ENCODE measurements at regions not wholly inside any gene's neighbourhood (a gene's known extent, or its start where the extent isn't known, plus 50 kb on each side); places are given as distances from the start of the nearest gene placed in this dataset.
"Not testable (repeated sequence)": the region's sequence is repeated elsewhere in the genome, so short reads cannot be mapped to it uniquely, and the experiment has no call there.

DNA sequence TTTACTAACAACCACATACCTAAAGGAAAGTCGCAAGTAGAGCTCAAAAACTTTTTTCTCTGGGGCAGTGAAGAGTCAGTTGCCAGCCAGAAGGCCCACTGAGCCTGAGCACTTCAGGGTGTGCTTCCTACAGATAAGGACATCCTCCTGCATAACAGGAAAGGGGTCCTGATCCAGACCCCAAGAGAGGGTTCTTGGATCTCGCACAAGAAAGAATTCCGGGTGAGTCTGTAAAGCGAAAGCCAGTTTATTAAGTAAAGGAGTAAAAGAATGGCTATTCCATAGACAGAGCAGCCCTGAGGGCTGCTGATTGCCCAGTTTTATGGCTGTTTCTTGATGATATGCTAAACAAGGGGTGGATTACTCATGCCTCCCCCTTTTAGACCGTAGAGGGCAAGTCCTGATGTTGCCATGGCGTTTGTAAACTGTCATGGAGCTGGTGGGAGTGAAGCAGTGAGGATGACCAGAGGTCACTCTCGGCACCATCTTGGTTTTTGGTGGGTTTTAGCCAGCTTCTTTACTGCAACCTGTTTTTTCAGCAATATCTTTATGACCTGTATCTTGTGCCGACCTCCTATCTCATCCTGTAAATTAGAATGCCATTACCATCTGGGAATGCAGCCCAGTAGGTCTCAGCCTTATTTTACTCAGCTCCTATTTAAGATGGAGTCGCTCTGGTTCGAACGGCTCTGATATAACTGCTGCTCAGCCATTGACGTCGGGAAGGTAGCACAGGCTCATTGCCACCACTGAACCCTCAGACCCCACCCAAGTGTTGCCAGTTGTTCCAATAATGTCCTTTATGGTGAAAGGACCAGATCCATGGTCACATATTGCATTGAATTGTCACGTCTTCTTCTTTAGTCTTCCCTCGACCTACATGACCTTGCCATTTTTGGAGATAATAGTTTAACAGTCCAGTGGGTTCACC lies 96.6 kb upstream of the ERRFI1 start:
- POLR2A ChIA-PET = interaction anchor here (0.5 kb wide), 1 partner anchor 138 kb away, joined by 3 read pairs; no protein-coding TSS in a partner anchor

DNA sequence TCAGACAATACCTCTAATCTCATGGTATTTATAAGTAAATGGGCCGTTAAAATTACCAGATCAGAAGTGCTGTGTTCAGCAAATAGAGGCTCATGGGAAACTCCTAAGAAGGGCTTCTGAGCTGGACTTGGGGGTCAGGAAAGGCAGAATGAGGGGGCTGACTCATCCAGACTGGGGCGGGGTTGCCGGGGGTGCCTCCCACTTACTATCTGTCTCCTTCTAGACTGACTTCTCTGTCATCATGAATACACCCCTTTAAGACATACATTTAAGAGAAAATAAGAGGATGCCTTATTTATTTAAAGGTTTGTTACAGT lies 96.0 kb upstream of the ERRFI1 start:
- ChIA-PET POLR2A (no interaction called here), CTCF (interaction anchor here (1.0 kb wide), 1 partner anchor 52 kb away, joined by 3 read pairs; no protein-coding TSS in a partner anchor)

More for the DNA sequence above, 96.6 kb upstream of the ERRFI1 start:
- CTCF ChIA-PET = interaction anchor here (0.6 to 1.0 kb wide), 2 partner anchors 52 to 348 kb away, joined by 3 read pairs; no protein-coding TSS in a partner anchor

DNA sequence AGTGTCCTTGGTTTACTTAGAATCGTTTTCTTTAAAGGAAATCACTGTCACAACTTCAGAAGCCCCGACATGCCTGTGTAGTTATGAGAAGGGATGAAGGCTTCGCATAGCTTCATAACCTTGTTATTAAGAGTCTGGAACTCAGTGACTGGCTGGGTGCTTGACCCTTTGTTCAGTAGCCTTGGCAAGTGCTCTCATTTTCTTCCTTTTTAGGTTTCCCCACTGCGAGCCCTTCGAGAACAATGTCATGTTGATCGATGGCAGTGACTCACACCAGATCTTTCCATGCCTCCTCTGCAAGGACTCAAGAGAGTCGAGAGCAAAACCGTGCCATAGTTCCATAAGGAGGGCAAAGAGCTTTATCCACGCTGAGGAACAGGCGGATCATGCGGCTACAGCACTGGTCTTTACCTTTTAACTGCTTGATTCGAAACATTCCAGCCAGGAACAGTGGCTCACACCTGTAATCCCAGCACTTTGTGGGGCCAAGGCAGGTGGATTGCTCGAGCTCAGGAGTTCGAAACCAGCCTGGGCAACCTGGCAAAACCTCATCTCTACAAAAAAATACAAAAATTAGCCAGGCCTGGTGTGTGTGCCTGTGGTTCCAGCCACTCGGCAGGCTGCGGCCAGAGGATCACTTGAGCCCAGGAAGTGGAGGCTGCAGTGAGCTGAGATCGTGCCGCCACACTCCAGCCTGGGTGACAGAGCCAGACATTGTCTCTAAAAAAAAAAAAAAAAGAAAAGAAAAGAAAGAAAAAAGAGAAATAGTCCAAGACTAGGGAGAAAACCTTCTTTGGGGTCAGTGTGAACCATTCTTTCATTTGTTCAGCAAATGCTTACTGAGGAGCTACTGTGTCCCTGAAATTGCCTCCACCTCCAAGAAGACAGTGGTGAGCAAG lies 95.4 kb upstream of the ERRFI1 start:
- ChIA-PET CTCF (interaction anchor here (1.0 to 1.2 kb wide), 2 partner anchors 51 to 193 kb away, joined by 3 read pairs; no protein-coding TSS in a partner anchor), POLR2A (no interaction called here)

DNA sequence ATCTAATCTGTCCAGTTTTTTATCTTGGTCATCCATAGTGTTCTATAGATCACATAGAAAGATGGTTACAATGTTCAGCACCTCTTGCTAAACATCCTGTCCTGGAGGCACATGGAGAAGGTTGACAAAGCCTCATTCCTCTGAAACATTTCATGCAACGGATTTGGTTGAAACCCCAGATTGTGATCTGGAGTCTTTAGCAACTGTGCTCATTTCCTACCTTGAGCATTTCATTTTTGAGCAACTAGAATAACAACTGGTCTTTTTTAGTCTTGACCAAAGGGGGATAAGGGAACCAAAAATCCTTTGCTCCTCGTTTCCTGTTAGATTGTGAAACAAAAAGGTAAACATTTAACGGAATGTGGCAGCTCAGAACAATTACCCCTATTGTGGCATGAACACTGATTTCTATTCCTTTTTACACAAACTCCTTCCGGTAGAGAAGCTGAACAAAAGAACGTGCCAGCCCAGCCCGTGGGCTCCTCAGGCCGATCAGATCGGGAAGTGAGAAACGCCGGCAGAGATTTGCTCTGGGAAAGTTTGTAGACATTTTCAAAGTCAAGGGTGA lies 94.7 kb upstream of the ERRFI1 start:
- ChIA-PET CTCF (interaction anchor here (0.5 to 1.2 kb wide), 2 partner anchors 52 to 194 kb away, joined by 3 read pairs; no protein-coding TSS in a partner anchor), POLR2A (no interaction called here)

DNA sequence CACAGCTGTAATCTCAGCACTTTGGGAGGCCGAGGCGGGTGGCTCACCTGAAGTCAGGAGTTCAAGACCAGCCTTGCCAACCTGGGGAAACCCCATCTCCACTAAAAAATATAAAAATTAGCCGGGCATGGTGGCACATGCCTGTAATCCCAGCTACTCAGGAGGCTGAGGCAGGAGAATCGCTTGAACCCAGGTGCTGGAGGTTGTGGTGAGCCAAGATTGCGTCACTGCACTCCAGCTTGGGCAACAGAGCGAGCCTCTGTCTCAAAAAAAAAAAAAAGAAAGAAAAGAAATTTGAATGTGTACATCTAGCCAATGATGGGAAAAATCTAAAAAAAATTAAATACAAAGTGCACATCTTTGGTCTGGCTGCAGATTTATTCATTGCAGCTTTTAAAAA lies 92.6 kb upstream of the ERRFI1 start:
- CTCF ChIA-PET = not testable (repeated sequence)

DNA sequence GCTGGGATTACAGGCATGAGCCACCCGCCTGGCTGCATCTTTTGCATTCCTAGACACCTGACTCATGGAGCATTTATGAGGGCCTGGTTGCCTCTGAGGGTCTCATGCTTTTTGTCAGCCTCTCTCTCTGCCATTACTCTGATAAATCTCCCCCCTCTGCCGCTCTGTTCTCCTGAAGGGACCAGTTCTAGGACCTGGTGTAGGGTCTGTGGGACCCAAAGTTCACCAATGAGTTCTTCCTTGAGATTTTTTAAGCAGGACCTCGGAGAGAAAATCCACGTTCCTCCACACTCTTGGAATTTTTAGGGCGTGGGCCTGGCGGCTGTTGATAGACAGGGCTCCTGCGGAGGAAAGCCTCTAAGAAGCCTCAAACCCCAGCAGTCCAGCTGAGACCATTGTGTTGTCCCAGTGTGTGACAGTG lies 91.9 kb upstream of the ERRFI1 start:
- POLR2A ChIA-PET = no interaction called here
- CTCF ChIA-PET = interaction anchor here (0.9 kb wide), 1 partner anchor 16 kb away, joined by 4 read pairs; no protein-coding TSS in a partner anchor

More for the DNA sequence above, 92.6 kb upstream of the ERRFI1 start:
- POLR2A ChIA-PET = interaction anchor here (0.6 kb wide), 1 partner anchor 1497 kb away, joined by 3 read pairs; no protein-coding TSS in a partner anchor

DNA sequence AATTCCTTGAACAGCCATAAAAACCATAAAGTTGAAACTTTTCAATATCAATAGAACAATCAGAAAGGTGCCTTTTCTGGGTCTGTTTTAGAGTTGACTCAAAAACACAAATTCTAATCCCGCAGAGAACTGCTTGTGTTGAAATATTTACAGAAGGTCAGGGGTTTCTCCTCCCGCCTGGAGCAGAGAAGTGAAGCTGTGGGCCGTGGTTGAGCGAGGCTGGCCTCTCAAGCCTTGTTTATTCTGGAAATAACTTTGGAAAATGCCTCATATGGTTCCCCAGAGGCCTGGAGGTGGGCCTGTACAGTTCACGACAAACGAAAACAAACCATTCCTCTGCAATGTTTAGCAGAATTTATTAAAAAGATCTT lies 90.8 kb upstream of the ERRFI1 start:
- POLR2A ChIA-PET = no interaction called here

DNA sequence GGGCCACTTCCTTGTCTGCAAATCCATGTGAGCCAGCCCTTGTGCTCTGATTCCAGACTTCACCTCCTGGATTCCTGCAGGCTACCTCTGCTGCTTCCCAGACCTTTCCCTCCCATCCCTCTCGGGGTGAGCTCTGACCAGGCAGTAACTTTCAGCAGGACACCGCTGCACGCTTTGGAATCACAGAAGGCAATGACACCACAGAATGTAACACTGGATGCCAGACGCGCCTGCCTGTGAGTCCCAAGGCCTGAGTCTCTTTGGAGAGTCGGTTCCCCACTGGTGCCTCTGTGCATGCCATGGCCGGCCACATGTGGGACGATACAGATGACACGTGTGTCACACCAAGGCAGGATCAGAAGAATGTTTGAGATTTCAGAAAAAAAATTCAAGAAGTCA lies 89.7 kb upstream of the ERRFI1 start:
- ChIA-PET CTCF (no interaction called here), POLR2A (no interaction called here)

More for the DNA sequence above, 90.8 kb upstream of the ERRFI1 start:
- CTCF ChIA-PET = no interaction called here

DNA sequence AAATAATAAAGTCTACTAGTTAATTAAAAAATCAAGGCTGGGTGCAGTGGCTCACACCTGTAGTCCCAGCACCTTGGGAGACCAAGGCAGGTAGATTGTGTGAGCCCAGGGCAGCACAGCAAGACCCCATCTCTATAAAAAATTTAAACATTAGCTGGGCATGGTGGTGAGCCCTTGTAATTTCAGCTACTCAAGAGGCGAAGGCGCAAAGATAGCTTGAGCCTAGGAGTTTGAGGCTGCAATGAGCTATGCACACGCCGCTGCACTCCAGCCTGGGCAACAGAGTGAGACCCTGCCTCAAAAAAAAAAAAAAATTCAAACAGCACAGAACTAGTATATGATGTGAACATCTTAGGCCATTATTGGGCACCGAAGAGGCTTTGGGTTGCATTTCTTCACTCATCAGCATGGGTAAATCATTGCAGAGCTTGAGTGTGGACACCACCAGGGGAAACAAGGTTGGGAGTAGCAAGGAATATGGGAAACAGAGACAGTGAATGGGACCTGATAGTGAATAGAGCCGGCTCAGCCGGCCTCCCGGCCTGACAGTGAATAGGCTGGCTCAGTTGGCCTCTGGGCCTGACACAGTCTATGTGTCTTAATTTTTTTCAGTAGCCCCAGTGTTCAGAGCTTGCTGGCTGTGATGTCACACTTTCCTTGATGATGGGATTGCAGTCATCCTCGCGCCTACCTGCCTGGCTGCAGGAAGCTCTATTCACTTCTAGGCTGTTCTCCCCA lies 89.1 kb upstream of the ERRFI1 start:
- POLR2A ChIA-PET = no interaction called here
- CTCF ChIA-PET = no interaction called here

DNA sequence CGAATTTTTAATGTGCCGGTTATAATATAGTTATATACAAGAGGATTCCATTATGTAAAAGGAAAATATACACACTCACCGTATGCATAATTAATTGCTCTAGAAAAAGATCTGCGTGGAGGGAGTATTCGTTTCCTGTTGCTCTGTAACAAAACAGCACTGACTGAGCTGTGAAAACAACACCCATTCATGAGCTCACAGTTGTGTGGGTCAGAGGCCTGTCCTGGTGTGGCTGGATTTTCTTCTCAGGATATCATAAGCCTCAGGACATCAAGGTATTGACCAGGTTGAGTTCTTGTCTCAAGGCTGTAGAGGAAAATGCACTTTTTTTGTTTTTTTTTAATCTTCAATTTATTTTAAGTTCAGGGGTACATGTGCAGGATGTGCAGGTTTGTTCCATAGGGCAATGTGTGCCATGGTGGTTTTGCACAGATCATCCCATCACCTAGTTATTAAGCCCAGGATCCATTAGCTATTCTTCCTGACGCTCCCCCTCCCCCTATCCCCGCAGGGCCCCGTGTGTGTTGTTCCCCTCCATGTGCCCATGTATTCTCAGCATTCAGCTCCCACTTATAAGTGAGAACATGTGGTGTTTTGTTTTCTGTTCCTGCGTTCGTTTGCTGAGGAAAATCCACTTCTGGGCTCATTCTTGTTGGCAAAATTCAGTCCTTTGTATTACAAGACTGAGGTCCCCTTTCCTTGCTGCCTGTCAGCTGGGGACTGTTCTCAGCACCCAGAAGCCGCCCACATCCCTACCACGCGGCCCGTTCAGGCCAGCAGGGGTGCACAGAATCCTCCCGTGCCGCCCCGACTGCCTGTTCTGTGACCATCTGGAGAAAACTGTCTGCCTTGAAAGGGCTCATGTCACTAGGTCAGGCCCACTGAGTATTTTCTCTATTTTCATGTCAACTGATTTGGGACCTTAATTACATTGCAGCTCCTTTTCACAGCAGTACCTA lies 87.4 kb upstream of the ERRFI1 start:
- ChIA-PET CTCF (no interaction called here), POLR2A (interaction anchor here (0.5 kb wide), 1 partner anchor 10 kb away, joined by 4 read pairs; no protein-coding TSS in a partner anchor)

DNA sequence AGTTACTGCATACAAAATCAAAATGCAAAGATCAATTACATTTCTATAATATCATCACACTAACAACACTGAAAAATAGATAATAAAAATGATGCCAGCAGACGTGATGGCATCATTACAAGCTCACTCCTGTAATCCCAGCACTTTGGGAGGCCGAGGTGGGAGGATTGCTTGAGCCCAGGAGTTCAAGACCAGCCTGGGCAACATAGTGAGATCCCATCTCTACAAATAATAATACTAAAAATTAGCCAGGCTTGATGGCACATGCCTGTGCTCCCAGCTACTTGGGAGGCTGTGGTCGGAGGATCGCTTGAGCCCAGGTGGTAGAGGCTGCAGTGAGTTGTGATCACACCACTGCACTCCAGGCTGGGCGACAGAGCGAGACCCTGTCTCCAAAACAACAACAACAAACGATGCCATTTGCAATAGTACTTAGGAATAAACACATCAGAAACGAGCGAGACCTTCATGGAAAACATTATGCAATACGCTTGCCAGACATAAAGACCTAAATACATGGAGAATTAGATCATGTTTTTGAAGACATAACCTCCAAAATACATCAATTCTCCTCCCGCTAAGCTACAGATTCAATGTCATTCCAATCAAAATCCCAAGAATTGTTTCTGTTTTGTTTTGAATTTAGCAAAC lies 86.6 kb upstream of the ERRFI1 start:
- CTCF ChIA-PET = no interaction called here
- POLR2A ChIA-PET = no interaction called here

DNA sequence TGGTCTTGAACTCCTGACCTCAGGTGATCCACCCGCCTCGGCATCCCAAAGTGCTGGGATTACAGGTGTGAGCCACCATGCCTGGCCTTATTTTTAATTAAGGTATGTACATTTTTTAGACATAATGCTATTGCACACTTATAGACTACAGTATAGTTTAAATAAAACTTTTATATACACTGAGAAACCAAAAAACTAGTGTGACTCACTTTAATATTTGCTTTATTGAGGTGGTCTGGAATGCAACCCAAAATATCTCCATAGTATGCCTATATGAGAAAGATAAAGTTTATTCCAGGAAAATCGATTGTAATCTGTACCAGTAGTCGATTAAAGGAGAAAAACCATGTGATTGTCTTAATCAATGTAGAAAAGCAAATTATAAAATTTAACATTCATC lies 85.5 kb upstream of the ERRFI1 start:
- CTCF ChIA-PET = interaction anchor here (0.7 kb wide), 1 partner anchor 1467 kb away, joined by 3 read pairs; no protein-coding TSS in a partner anchor
- POLR2A ChIA-PET = no interaction called here

DNA sequence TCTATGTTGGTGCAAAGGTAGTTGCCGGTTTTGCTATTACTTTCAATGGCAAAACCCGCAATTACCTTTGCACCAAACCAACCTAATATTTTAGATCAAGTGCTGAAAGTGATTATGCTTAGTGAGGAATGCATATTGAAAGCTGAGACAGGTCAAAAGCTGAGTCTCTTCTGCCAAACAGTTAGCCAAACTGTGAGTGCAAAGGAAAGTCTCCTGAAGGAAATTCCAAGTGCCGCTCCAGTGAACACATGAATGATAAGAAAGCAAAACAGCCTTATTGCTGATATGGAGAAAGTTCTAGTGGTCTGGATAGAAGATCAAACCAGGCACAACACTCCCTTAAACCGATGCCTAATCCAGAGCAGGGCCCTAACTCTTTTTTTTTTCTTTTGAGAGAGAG lies 83.1 kb upstream of the ERRFI1 start:
- ChIA-PET POLR2A (no interaction called here), CTCF (no interaction called here)

DNA sequence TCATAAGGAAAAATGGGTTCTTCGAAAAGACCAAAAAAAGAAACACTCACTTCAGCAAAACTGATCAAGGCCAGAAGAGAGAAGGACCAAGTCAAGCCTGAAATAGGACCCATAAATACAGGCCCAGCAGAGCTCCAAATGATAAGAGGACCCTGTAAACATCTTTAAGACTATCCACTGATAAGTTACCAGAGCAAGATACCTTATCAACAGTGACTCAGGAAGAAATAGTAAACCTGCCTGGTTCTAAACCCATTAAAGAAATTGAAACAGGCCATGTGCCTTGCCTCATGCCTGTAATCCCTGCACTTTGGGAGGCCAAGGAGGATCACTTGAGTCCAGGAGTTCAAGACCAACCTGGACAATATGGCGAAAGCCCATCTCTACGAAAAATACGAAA lies 81.8 kb upstream of the ERRFI1 start:
- POLR2A ChIA-PET = no interaction called here
- CTCF ChIA-PET = no interaction called here

DNA sequence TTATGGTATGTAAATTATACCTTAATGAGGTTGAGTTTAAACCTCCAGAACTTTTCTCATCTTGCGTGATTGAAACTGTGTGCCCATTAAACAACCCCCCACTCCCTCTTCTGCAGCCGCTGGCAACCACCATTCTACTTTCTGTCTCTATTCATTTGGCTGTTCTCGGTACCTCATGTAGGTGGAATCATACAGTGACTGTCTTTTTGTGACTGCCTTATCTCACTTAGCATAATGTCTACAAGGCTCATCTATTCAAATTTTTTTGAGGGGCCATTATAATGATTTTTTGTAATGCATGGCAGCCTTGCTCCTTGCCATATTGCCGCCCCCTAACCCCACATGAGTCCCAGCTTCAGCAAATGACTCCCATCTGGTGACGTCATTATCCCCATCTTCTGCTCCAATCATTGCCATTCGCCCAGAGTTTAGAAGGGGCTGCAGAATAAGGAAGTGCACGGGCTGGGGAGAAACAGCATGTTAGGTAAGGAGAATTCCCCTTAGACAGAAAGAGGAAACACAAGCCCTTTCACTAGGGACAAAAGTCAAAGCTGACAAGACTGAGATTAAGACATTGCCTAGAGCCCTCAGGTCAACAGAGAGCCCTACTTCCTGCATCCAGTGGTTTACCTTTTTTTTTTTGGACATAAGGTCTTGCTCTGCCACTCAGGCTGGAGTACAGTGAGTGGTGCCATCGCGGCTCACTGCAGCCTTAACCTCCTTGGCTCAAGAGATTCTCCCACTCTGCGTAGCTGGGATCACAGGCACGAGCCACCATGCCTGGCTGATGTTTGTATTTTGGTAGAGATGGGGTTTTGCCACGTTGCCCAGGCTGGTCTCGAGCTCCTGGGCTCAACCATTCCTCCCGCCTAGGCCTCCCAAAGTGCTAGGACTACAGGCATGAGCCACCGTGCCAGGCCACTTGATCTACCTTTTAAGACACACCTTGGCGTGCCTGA lies 78.4 kb upstream of the ERRFI1 start:
- CTCF ChIA-PET = no interaction called here
- POLR2A ChIA-PET = no interaction called here

DNA sequence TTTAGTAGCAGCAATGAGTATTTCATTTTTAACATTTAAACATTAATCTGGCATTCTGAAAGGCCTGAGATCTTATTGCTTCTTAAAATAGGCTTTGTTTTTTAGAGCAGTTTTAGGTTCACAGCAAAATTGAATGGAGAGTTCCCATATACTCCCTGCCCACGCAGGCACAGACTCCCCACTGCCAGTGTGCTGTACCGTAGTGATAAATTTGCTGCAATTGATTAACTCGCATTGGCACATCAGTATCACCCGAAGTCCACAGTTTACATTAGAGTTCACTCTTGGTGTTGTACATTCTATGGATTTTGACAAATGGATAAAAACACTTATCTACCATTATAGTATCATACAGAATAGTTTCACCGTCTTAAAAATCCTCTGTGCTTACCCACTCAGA lies 71.8 kb upstream of the ERRFI1 start:
- POLR2A ChIA-PET = interaction anchor here (0.6 kb wide), 1 partner anchor 72 kb away, joined by 3 read pairs; no protein-coding TSS in a partner anchor
- CTCF ChIA-PET = no interaction called here
